ENCODE measurements at regions not wholly inside any gene's neighbourhood (a gene's known extent, or its start where the extent isn't known, plus 50 kb on each side); places are given as distances from the start of the nearest gene placed in this dataset.

- ChIA-PET CTCF (interaction anchor here (0.6 to 17.5 kb wide), 6 partner anchors 15 to 726 kb away, joined by 4 to 334 read pairs (median 16); no protein-coding TSS in a partner anchor), POLR2A (interaction anchor here (0.6 to 2.6 kb wide), 2 partner anchors 17 to 127 kb away, joined by 3 to 14 read pairs; no protein-coding TSS in a partner anchor)
Measured at GRCh38 chr17:72575542-72576233, 454.9 kb downstream of the SOX9 start.

GRCh38 chr17:72576289-72576759 is 455.5 kb downstream of the SOX9 start:
- CTCF ChIA-PET = interaction anchor here (4.9 to 17.5 kb wide), 2 partner anchors 15 to 150 kb away, joined by 31 to 334 read pairs; no protein-coding TSS in a partner anchor
- H3K4me2 ChIP-seq = peak overlapping the region; percentile 10; the same call in 1 of the 3 replicates
- FAIRE-seq = no peak
- no peak for DNase-seq (ENCODE audit: low read depth in 1 of 2, low spot score in 1 of 2)
- H3K9me3 ChIP-seq = no peaks in the 10 kb centered on the region
- no peak overlapping the region for H3K4me3 ChIP-seq
- 78% methylated on average over 7 of the region's 7 CpGs for WGBS (ENCODE audit: missing lambda C conversion rate)
- peak overlapping the region in 1 of 2 experiments; percentile 12; a peak in 1 of 6 replicates for H3K27ac ChIP-seq
- TF ChIP-seq JUN (IDR thresholded peaks at IDR 0.05) (no peak), HEYL (CRISPR knock-in tag; IDR thresholded peaks at IDR 0.05) (no peak), HMGXB4 (CRISPR knock-in tag; IDR thresholded peaks at IDR 0.05; ENCODE audit: borderline replicate concordance) (no peak), KDM1A (IDR thresholded peaks at IDR 0.05; ENCODE audit: low read depth) (no peak), ZSCAN20 (CRISPR knock-in tag; IDR thresholded peaks at IDR 0.05) (no peak), POLR2AphosphoS2 (conservative IDR thresholded peaks at IDR 0.05; ENCODE audit: low read length) (no peak), CHD4 (IDR thresholded peaks at IDR 0.05; ENCODE audit: borderline replicate concordance) (no peak), HDAC2 (IDR thresholded peaks at IDR 0.05) (no peak), RAD21 (conservative IDR thresholded peaks at IDR 0.05 in 1 of 2, IDR thresholded peaks at IDR 0.05 in 1 of 2) (no peak), CHD2 (IDR thresholded peaks at IDR 0.05; ENCODE audit: low read length, partially characterized antibody) (no peak), CBX2 (IDR thresholded peaks at IDR 0.05; ENCODE audit: borderline replicate concordance, low read depth) (no peak), TFCP2L1 (CRISPR knock-in tag; IDR thresholded peaks at IDR 0.05) (no peak)
- peaks cover 86% of the 10 kb centered on the region for H3K4me1 ChIP-seq
- POLR2A ChIA-PET = interaction anchor here (2.6 kb wide), 1 partner anchor 17 kb away, joined by 14 read pairs; no protein-coding TSS in a partner anchor
- no peak for ATAC-seq

More at GRCh38 chr17:72575542-72576233, 454.9 kb downstream of the SOX9 start:
- H3K9me3 ChIP-seq = no peaks in the 10 kb centered on the region
- FAIRE-seq (no peak), DNase-seq (ENCODE audit: low read depth in 1 of 2, low spot score in 1 of 2) (no peak), ATAC-seq (peak in 1 of 2 experiments; percentile 5; a peak in 2 of 6 replicates)
- WGBS (ENCODE audit: missing lambda C conversion rate) = 83% methylated on average over 8 of the region's 8 CpGs
- H3K4me3 ChIP-seq = no peak overlapping the region
- TF ChIP-seq CHD2 (IDR thresholded peaks at IDR 0.05; ENCODE audit: low read length, partially characterized antibody) (no peak), POLR2AphosphoS2 (conservative IDR thresholded peaks at IDR 0.05; ENCODE audit: low read length) (0 out of 2 replicates have a peak, but pooled peaks have one; percentile 35)
- peaks cover 81% of the 10 kb centered on the region for H3K4me1 ChIP-seq
- H3K27ac ChIP-seq = peak overlapping the region in 1 of 2 experiments; percentile 40; a peak in 3 of 6 replicates
- peak overlapping the region; percentile 10; the same call in 1 of the 3 replicates for H3K4me2 ChIP-seq

GRCh38 chr17:72578817-72579470 is 458.1 kb downstream of the SOX9 start:
- DNase-seq (ENCODE audit: low read depth in 1 of 2, low spot score in 1 of 2) = no peak

More at GRCh38 chr17:72578817-72579470, 458.1 kb downstream of the SOX9 start:
- H3K27ac ChIP-seq = no peak overlapping the region
- FAIRE-seq (no peak), ATAC-seq (no peak)
- H3K4me3 ChIP-seq = no peak overlapping the region
- peaks cover 68% of the 10 kb centered on the region for H3K4me1 ChIP-seq
- no peaks in the 10 kb centered on the region for H3K9me3 ChIP-seq
- TF ChIP-seq JUN (IDR thresholded peaks at IDR 0.05) (no peak), CTCF (IDR thresholded peaks at IDR 0.05) (no peak), ESRRA (IDR thresholded peaks at IDR 0.05; ENCODE audit: borderline replicate concordance, low read length) (no peak), PHF8 (IDR thresholded peaks at IDR 0.05; ENCODE audit: borderline replicate concordance, low read depth) (no peak), RNF2 (IDR thresholded peaks at IDR 0.05; ENCODE audit: borderline replicate concordance, low read depth) (no peak), BCL3 (IDR thresholded peaks at IDR 0.05) (no peak), RAD21 (conservative IDR thresholded peaks at IDR 0.05 in 1 of 2, IDR thresholded peaks at IDR 0.05 in 1 of 2) (no peak)
- ChIA-PET POLR2A (interaction anchor here (0.6 to 1.4 kb wide), 3 partner anchors 13 to 24 kb away, joined by 3 to 7 read pairs (median 4); no protein-coding TSS in a partner anchor), CTCF (interaction anchor here (0.6 to 17.5 kb wide), 12 partner anchors 9 to 669 kb away, joined by 3 to 334 read pairs (median 4); no protein-coding TSS in a partner anchor)
- 97% methylated on average over 9 of the region's 9 CpGs for WGBS (ENCODE audit: missing lambda C conversion rate)
- H3K4me2 ChIP-seq = peak overlapping the region; percentile 5; the same call in 1 of the 3 replicates
